Gastrocnemius medialis (tissue), 4 donors: ENCODE measurements at regions not wholly inside any gene's neighbourhood (a gene's known extent, or its start where the extent isn't known, plus 50 kb on each side); places are given as distances from the start of the nearest gene placed in this dataset.
"Not testable (repeated sequence)": the region's sequence is repeated elsewhere in the genome, so short reads cannot be mapped to it uniquely, and the experiment has no call there.

Experiments
- ATAC-seq, 2 donors: fragments of 150-250 bp; one replicate each; pipeline ENCODE4 v1.9.1; 2016
- DNase-seq, 2 donors: peaks; one replicate each; pipeline ENCODE4 v3.0.0-alpha.2; 2019
- H3K27ac ChIP-seq, 4 donors: fragments of 200-600 bp; sonication (generic); 1 replicate in 1 of 4; 2 replicates in 3 of 4; pipeline ENCODE4 v1.5.1; 2016 to 2018; ENCODE audit warnings: mild to moderate bottlenecking in 2 of 4, moderate library complexity in 1 of 4
- H3K27me3 ChIP-seq, 3 donors: fragments of 200-600 bp; sonication (generic) in 2 of 3; 1 replicate in 1 of 3; 2 replicates in 2 of 3; pipeline versions ENCODE4 v1.5.1 to v1.6.0; 2016 to 2019; ENCODE audit warnings: mild to moderate bottlenecking in 1 of 3, moderate library complexity in 1 of 3
- H3K36me3 ChIP-seq, 2 donors: fragments of 200-600 bp; sonication (generic) in 1 of 2; one replicate each; pipeline ENCODE4 v1.5.1; 2017 to 2018
- H3K4me1 ChIP-seq, 2 donors: fragments of 200-600 bp; sonication (generic) in 1 of 2; one replicate each; pipeline ENCODE4 v1.5.1; 2016 to 2017; ENCODE audit warnings: mild to moderate bottlenecking in 2 of 2
- H3K4me3 ChIP-seq, 4 donors: fragments of 200-600 bp; sonication (generic) in 3 of 4; 1 replicate in 1 of 4; 2 replicates in 3 of 4; pipeline ENCODE4 v1.5.1; 2016 to 2019; ENCODE audit warnings: mild to moderate bottlenecking in 2 of 4
- H3K9me3 ChIP-seq, 3 donors: fragments of 200-600 bp; sonication (generic) in 2 of 3; 1 replicate in 1 of 3; 2 replicates in 2 of 3; pipeline ENCODE4 v1.5.1; 2016 to 2019
- POLR2A ChIP-seq, 2 donors: fragments of 450-650 bp; IDR thresholded peaks; one replicate each; pipeline ENCODE4 v1.6.1; 2017; ENCODE audit warnings: antibody characterized with exemption in 2 of 2, mild to moderate bottlenecking in 2 of 2, moderate library complexity in 2 of 2
- in situ Hi-C, 4 donors: fragments of 200-750 bp; cut with MboI; loops; one replicate each; pipeline versions ENCODE4 v1.15.0 to v1.8.0; 2017; ENCODE audit warnings: low sequenced_read_pairs in 4 of 4
- intact Hi-C: fragments of 100-400 bp; cut with DNase I; formaldehyde crosslinking; loops from one replicate; pipeline ENCODE4 v1.15.1; 2023; ENCODE audit warnings: low total_unique reads
- TF ChIP-seq, protein P1 (sequence below), 5 experiments: fragments of 450-650 bp in 3 of 5; fragments of 200-600 bp in 2 of 5; sonication (generic) in 2 of 5; IDR thresholded peaks in 4 of 5; conservative IDR thresholded peaks in 1 of 5; 1 replicate in 4 of 5; 2 replicates in 1 of 5; pipeline ENCODE4 v1.5.1; 2016 to 2019; ENCODE audit warnings: antibody characterized with exemption in 5 of 5, mild to moderate bottlenecking in 3 of 5, moderate library complexity in 3 of 5

DNA sequence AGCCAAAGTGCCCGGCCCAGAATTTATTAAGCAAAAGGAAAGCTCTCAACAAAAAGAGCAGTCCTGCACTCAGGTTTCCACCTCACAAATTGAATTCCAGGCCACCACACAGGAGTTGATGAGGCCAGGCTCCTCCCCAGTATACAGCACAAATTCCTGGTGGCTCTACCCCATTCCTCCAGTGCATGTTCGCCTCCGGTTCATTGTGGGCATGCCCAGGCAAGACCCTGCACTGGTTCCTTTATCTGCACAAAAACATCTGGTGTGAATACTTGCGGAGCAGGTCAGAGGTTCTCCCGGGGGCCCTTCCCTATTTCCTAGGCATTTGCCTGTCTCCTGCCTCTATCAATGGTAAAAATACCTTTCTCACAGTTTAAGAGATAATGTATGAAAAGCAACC is 195.2 kb upstream of the ANXA10 start:
- H3K27ac ChIP-seq, result no peak overlapping the region
- no peak for DNase-seq
- TF ChIP-seq, protein P1, sequence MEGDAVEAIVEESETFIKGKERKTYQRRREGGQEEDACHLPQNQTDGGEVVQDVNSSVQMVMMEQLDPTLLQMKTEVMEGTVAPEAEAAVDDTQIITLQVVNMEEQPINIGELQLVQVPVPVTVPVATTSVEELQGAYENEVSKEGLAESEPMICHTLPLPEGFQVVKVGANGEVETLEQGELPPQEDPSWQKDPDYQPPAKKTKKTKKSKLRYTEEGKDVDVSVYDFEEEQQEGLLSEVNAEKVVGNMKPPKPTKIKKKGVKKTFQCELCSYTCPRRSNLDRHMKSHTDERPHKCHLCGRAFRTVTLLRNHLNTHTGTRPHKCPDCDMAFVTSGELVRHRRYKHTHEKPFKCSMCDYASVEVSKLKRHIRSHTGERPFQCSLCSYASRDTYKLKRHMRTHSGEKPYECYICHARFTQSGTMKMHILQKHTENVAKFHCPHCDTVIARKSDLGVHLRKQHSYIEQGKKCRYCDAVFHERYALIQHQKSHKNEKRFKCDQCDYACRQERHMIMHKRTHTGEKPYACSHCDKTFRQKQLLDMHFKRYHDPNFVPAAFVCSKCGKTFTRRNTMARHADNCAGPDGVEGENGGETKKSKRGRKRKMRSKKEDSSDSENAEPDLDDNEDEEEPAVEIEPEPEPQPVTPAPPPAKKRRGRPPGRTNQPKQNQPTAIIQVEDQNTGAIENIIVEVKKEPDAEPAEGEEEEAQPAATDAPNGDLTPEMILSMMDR (IDR thresholded peaks at IDR 0.05 in 4 of 5, conservative IDR thresholded peaks at IDR 0.05 in 1 of 5), result no peak
- no peak for TF ChIP-seq POLR2A (IDR thresholded peaks at IDR 0.05)
- in situ Hi-C loops (no loop called here), intact Hi-C loops (no loop called here)
- ATAC-seq, result no peak
- H3K4me1 ChIP-seq, result no peaks in the 10 kb centered on the region
- no peaks in the 10 kb centered on the region for H3K36me3 ChIP-seq
- no peaks in the 10 kb centered on the region for H3K9me3 ChIP-seq
- H3K4me3 ChIP-seq, result no peak overlapping the region
- H3K27me3 ChIP-seq, result no peaks in the 10 kb centered on the region

DNA sequence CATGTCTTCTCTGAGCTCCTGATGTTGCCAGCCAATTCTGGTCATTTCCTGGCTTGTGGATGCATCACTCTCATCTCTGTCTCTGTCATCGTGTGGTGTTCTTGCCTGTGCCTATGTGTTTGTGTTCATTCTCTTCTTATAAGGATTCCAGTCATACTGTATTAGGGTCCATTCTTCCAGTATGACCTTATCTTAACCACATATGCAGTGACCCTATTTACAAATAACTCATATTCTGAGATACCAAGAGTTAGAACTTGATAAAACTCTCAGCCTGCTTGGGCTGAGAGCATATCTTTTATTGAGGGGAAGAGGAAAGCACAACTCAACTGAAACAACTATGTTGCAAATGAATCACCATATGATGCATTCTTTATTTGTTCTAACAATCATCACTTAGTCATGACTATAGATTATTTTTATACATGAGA is 189.0 kb upstream of the ANXA10 start:
- DNase-seq (no peak), ATAC-seq (no peak)
- no peak overlapping the region for H3K27ac ChIP-seq
- H3K4me3 ChIP-seq, result no peak overlapping the region
- intact Hi-C loops (no loop called here), in situ Hi-C loops (no loop called here)
- no peaks in the 10 kb centered on the region for H3K27me3 ChIP-seq
- no peak for TF ChIP-seq POLR2A (IDR thresholded peaks at IDR 0.05)
- TF ChIP-seq, protein P1 (IDR thresholded peaks at IDR 0.05 in 4 of 5, conservative IDR thresholded peaks at IDR 0.05 in 1 of 5), result no peak
- H3K4me1 ChIP-seq, result no peaks in the 10 kb centered on the region
- no peaks in the 10 kb centered on the region for H3K36me3 ChIP-seq
- no peaks in the 10 kb centered on the region for H3K9me3 ChIP-seq

DNA sequence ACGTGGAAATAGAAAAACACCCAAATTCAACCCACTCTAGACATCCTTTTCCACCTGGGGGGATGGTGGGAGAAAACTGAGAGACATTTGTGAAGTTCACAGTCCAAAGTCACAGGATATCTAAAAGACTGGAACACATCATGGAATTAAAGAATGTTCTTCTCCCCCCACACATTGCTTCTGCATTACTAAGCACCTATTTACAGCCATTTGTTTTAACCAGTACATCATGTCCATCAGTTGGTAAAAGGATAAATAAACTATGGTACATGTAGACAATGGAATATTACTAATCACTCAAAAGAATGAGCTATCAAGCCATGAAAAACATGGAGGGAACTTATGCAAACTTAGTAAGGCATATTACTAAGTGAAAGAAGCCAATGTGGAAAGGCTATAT is 185.5 kb upstream of the ANXA10 start:
- in situ Hi-C loops (no loop called here), intact Hi-C loops (no loop called here)
- Histone ChIP-seq H3K9me3 (no peaks in the 10 kb centered on the region), H3K4me3 (no peak overlapping the region), H3K27me3 (no peaks in the 10 kb centered on the region), H3K4me1 (no peaks in the 10 kb centered on the region), H3K27ac (no peak overlapping the region), H3K36me3 (no peaks in the 10 kb centered on the region)
- DNase-seq (no peak), ATAC-seq (no peak)
- TF ChIP-seq, protein P1 (IDR thresholded peaks at IDR 0.05 in 4 of 5, conservative IDR thresholded peaks at IDR 0.05 in 1 of 5), result no peak
- TF ChIP-seq POLR2A (IDR thresholded peaks at IDR 0.05), result no peak

DNA sequence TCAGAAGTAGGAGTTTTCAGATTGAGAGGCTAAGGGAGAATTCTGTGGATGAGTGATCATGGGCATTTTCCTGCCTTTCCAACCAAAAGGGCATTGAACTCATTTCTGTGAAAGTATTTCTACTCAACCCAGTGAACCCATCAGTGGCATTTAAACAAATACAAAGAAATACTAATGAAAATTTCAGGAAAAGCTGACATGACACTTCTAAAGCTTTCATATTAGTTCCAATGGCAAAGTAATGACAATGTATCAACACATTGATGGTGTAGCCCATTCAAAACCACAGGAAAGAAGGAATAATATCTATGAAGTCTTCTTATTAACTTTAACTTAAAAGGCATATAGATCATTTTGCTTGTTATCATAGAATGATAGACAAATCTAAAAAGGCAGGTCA is 183.5 kb upstream of the ANXA10 start:
- Histone ChIP-seq H3K27ac (no peak overlapping the region), H3K4me3 (no peak overlapping the region), H3K9me3 (no peaks in the 10 kb centered on the region), H3K36me3 (no peaks in the 10 kb centered on the region), H3K4me1 (no peaks in the 10 kb centered on the region), H3K27me3 (no peaks in the 10 kb centered on the region)
- intact Hi-C loops (no loop called here), in situ Hi-C loops (no loop called here)
- TF ChIP-seq POLR2A (IDR thresholded peaks at IDR 0.05), result no peak
- TF ChIP-seq, protein P1 (IDR thresholded peaks at IDR 0.05 in 4 of 5, conservative IDR thresholded peaks at IDR 0.05 in 1 of 5), result no peak
- DNase-seq (no peak), ATAC-seq (no peak)

DNA sequence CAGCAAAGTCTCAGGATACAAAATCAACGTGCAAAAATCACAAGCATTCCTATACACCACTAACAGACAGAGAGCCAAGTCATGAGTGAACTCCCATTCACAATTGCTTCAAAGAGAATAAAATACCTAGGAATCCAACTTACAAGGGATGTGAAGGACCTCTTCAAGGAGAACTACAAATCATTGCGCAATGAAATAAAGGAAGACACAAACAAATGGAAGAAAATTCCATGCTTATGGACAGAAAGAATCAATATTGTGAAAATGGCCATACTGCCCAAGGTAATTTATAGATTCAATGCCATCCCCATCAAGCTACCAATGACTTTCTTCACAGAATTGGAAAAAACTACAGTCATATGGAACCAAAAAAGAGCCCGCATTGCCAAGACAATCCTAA is 179.8 kb upstream of the ANXA10 start:
- H3K36me3 ChIP-seq, H3K4me1 ChIP-seq, H3K27ac ChIP-seq, H3K4me3 ChIP-seq, in situ Hi-C loops, DNase-seq, H3K27me3 ChIP-seq, H3K9me3 ChIP-seq, ATAC-seq, intact Hi-C loops: not testable (repeated sequence)
